Activated T-cell treated with anti-CD3 and anti-CD28 coated beads, Interleukin-2, amount 50 U/mL, for 72 hours (primary cell): ENCODE measurements at regions not wholly inside any gene's neighbourhood (a gene's known extent, or its start where the extent isn't known, plus 50 kb on each side); places are given as distances from the start of the nearest gene placed in this dataset.
"Not testable (repeated sequence)": the region's sequence is repeated elsewhere in the genome, so short reads cannot be mapped to it uniquely, and the experiment has no call there.

Experiments used
- ATAC-seq, 2 donors: fragments of 150-1000 bp; cut with Tn5 transposase; replicated peaks in 1 of 2; 2 replicates each; pipeline ENCODE4 v1.10.0; 2021; ENCODE audit warnings: moderate library complexity in 2 of 2, mild to moderate bottlenecking in 1 of 2
- DNase-seq, 2 donors: peaks; one replicate each; pipeline ENCODE4 v3.0.0; 2021 to 2022; ENCODE audit warnings: mixed read lengths in 1 of 2
- H3K27ac Mint-ChIP-seq: one replicate; pipeline ENCODE4 v1.8.0; 2022; ENCODE audit warnings: mild to moderate bottlenecking, moderate library complexity, mixed read lengths
- H3K27me3 Mint-ChIP-seq: one replicate; pipeline ENCODE4 v1.8.0; 2022; ENCODE audit warnings: low read depth, mixed read lengths
- H3K36me3 Mint-ChIP-seq, 2 donors: one replicate each; pipeline ENCODE4 v1.8.0; 2022; ENCODE audit warnings: mixed read lengths in 2 of 2, mild to moderate bottlenecking in 1 of 2; ENCODE audit not compliant: insufficient read depth in 2 of 2
- H3K4me1 Mint-ChIP-seq: one replicate; pipeline ENCODE4 v1.8.0; 2022; ENCODE audit warnings: low read depth, mixed read lengths
- H3K4me3 Mint-ChIP-seq, 2 donors: one replicate each; pipeline ENCODE4 v1.8.0; 2022; ENCODE audit warnings: mild to moderate bottlenecking in 2 of 2, mixed read lengths in 2 of 2, moderate library complexity in 2 of 2
- H3K9me3 Mint-ChIP-seq, 2 donors: one replicate each; pipeline ENCODE4 v1.8.0; 2022; ENCODE audit warnings: mixed read lengths in 2 of 2

GRCh38 chr5:62790348-62790747, 211.7 kb downstream of the LRRC70 start:
- ATAC-seq (no peak), DNase-seq (no peak)
- Mint-ChIP-seq H3K27me3 (peaks cover 13% of the 10 kb centered on the region), H3K27ac (no peak overlapping the region), H3K36me3 (no peaks in the 10 kb centered on the region), H3K4me1 (no peaks in the 10 kb centered on the region), H3K4me3 (no peak overlapping the region), H3K9me3 (no peaks in the 10 kb centered on the region)

GRCh38 chr5:62786099-62786498, 207.5 kb downstream of the LRRC70 start:
- Mint-ChIP-seq H3K36me3 (no peaks in the 10 kb centered on the region), H3K27me3 (peaks cover 13% of the 10 kb centered on the region), H3K4me1 (no peaks in the 10 kb centered on the region), H3K27ac (no peak overlapping the region), H3K4me3 (no peak overlapping the region), H3K9me3 (no peaks in the 10 kb centered on the region)
- DNase-seq (no peak), ATAC-seq (no peak)

GRCh38 chr5:62785588-62785987, 207.0 kb downstream of the LRRC70 start:
- H3K9me3 Mint-ChIP-seq, result no peaks in the 10 kb centered on the region
- no peaks in the 10 kb centered on the region for H3K4me1 Mint-ChIP-seq
- H3K36me3 Mint-ChIP-seq, result no peaks in the 10 kb centered on the region
- no peak overlapping the region for H3K27ac Mint-ChIP-seq
- DNase-seq (no peak), ATAC-seq (no peak)
- H3K4me3 Mint-ChIP-seq, result no peak overlapping the region
- H3K27me3 Mint-ChIP-seq, result peaks cover 13% of the 10 kb centered on the region

- Mint-ChIP-seq H3K9me3 (no peaks in the 10 kb centered on the region), H3K27ac (no peak overlapping the region), H3K4me1 (no peaks in the 10 kb centered on the region), H3K36me3 (no peaks in the 10 kb centered on the region), H3K27me3 (peaks cover 4% of the 10 kb centered on the region), H3K4me3 (no peak overlapping the region)
- no peak for ATAC-seq
- no peak for DNase-seq
Measured at GRCh38 chr5:62783374-62784057, 204.9 kb downstream of the LRRC70 start.

- no peaks in the 10 kb centered on the region for H3K9me3 Mint-ChIP-seq
- ATAC-seq (no peak), DNase-seq (no peak)
- H3K36me3 Mint-ChIP-seq, result no peaks in the 10 kb centered on the region
- H3K27me3 Mint-ChIP-seq, result no peaks in the 10 kb centered on the region
- no peak overlapping the region for H3K27ac Mint-ChIP-seq
- H3K4me1 Mint-ChIP-seq, result no peaks in the 10 kb centered on the region
- no peak overlapping the region for H3K4me3 Mint-ChIP-seq
Measured at GRCh38 chr5:62780888-62781287, 202.3 kb downstream of the LRRC70 start.

- no peak for ATAC-seq
- Mint-ChIP-seq H3K4me3 (no peak overlapping the region), H3K36me3 (no peaks in the 10 kb centered on the region), H3K27me3 (no peaks in the 10 kb centered on the region), H3K27ac (no peak overlapping the region), H3K4me1 (no peaks in the 10 kb centered on the region), H3K9me3 (no peaks in the 10 kb centered on the region)
- no peak for DNase-seq
Measured at GRCh38 chr5:62780230-62780629, 201.6 kb downstream of the LRRC70 start.

- Mint-ChIP-seq H3K9me3 (no peaks in the 10 kb centered on the region), H3K4me1 (no peaks in the 10 kb centered on the region), H3K27me3 (no peaks in the 10 kb centered on the region), H3K36me3 (no peaks in the 10 kb centered on the region), H3K4me3 (no peak overlapping the region), H3K27ac (no peak overlapping the region)
- peak in 1 of 2 donors; percentile 12 for DNase-seq
- ATAC-seq, result peak in 1 of 2 donors; percentile 45
Measured at GRCh38 chr5:62779010-62779422, 200.4 kb downstream of the LRRC70 start.

- no peaks in the 10 kb centered on the region for H3K9me3 Mint-ChIP-seq
- no peak overlapping the region for H3K4me3 Mint-ChIP-seq
- H3K27ac Mint-ChIP-seq, result no peak overlapping the region
- no peaks in the 10 kb centered on the region for H3K4me1 Mint-ChIP-seq
- no peak for ATAC-seq
- no peaks in the 10 kb centered on the region for H3K36me3 Mint-ChIP-seq
- no peaks in the 10 kb centered on the region for H3K27me3 Mint-ChIP-seq
- DNase-seq, result no peak
Measured at GRCh38 chr5:62778316-62779009, 199.8 kb downstream of the LRRC70 start.

- ATAC-seq, H3K27ac Mint-ChIP-seq, H3K4me1 Mint-ChIP-seq, H3K4me3 Mint-ChIP-seq, H3K27me3 Mint-ChIP-seq, DNase-seq, H3K36me3 Mint-ChIP-seq, H3K9me3 Mint-ChIP-seq: not testable (repeated sequence)
Measured at GRCh38 chr5:62777081-62777480, 198.5 kb downstream of the LRRC70 start.

GRCh38 chr5:62776592-62776991, 198.0 kb downstream of the LRRC70 start:
- not testable (repeated sequence) for H3K4me1 Mint-ChIP-seq, H3K9me3 Mint-ChIP-seq, H3K27me3 Mint-ChIP-seq, DNase-seq, H3K36me3 Mint-ChIP-seq, H3K4me3 Mint-ChIP-seq, ATAC-seq, H3K27ac Mint-ChIP-seq

GRCh38 chr5:62773460-62773859, 194.8 kb downstream of the LRRC70 start:
- Mint-ChIP-seq H3K27me3 (no peaks in the 10 kb centered on the region), H3K4me3 (no peak overlapping the region)

GRCh38 chr5:62771341-62771740, 192.7 kb downstream of the LRRC70 start:
- Mint-ChIP-seq H3K36me3 (no peaks in the 10 kb centered on the region), H3K4me3 (no peak overlapping the region), H3K9me3 (no peaks in the 10 kb centered on the region), H3K27me3 (no peaks in the 10 kb centered on the region), H3K4me1 (no peaks in the 10 kb centered on the region), H3K27ac (no peak overlapping the region)
- DNase-seq, result no peak
- no peak for ATAC-seq

More at GRCh38 chr5:62773460-62773859, 194.8 kb downstream of the LRRC70 start:
- Mint-ChIP-seq H3K27ac (no peak overlapping the region), H3K4me1 (no peaks in the 10 kb centered on the region), H3K36me3 (no peaks in the 10 kb centered on the region), H3K9me3 (no peaks in the 10 kb centered on the region)
- no peak for ATAC-seq
- DNase-seq, result no peak

- ATAC-seq, result no peak
- Mint-ChIP-seq H3K4me1 (no peaks in the 10 kb centered on the region), H3K4me3 (no peak overlapping the region), H3K36me3 (no peaks in the 10 kb centered on the region), H3K9me3 (no peaks in the 10 kb centered on the region), H3K27me3 (peaks cover 7% of the 10 kb centered on the region), H3K27ac (no peak overlapping the region)
- DNase-seq, result no peak
Measured at GRCh38 chr5:62767650-62768049, 189.0 kb downstream of the LRRC70 start.

- H3K27ac Mint-ChIP-seq, result no peak overlapping the region
- ATAC-seq, result no peak
- H3K27me3 Mint-ChIP-seq, result peaks cover 7% of the 10 kb centered on the region
Measured at GRCh38 chr5:62767077-62767476, 188.5 kb downstream of the LRRC70 start.

More at GRCh38 chr5:62767077-62767476, 188.5 kb downstream of the LRRC70 start:
- no peak for DNase-seq
- Mint-ChIP-seq H3K9me3 (no peaks in the 10 kb centered on the region), H3K4me3 (no peak overlapping the region), H3K4me1 (no peaks in the 10 kb centered on the region), H3K36me3 (no peaks in the 10 kb centered on the region)
